Right cardiac atrium (tissue), 5 donors: ENCODE measurements at regions not wholly inside any gene's neighbourhood (a gene's known extent, or its start where the extent isn't known, plus 50 kb on each side); places are given as distances from the start of the nearest gene placed in this dataset.

Source experiments
- ATAC-seq, 2 donors: fragments of 200-7000 bp; cut with Tn5 transposase; one replicate each; pipeline versions ENCODE4 v1.8.0 to v1.9.1; 2020; ENCODE audit warnings: moderate library complexity in 2 of 2, mild to moderate bottlenecking in 1 of 2
- DNase-seq, 3 donors: peaks; one replicate each; pipeline ENCODE4 v3.0.0-alpha.2; 2020
- H3K27ac ChIP-seq: one replicate; pipeline ENCODE4 v1.5.1; 2013; ENCODE audit warnings: mild to moderate bottlenecking, low read length, control low read depth, moderate library complexity
- H3K27me3 ChIP-seq: one replicate; pipeline ENCODE4 v1.6.1; 2013; ENCODE audit not compliant: control insufficient read depth, insufficient read depth
- H3K4me1 ChIP-seq: one replicate; pipeline ENCODE4 v1.6.1; 2013; ENCODE audit warnings: low read length; ENCODE audit not compliant: control insufficient read depth, insufficient read depth
- H3K4me3 ChIP-seq: one replicate; pipeline ENCODE4 v1.5.1; 2013; ENCODE audit warnings: low read length, control low read depth
- H3K9me3 ChIP-seq: one replicate; pipeline ENCODE4 v1.6.1; 2013; ENCODE audit warnings: low read length; ENCODE audit not compliant: control insufficient read depth
- WGBS: extraction: QIAGEN DNeasy Blood & Tissue Kit; methylation state at CpG from one replicate; pipeline ENCODE4 v1.1.7; 2013; 5-methylcytosine and 5-hydroxymethylcytosine counted together
- intact Hi-C, 4 donors: fragments of 100-400 bp; cut with DNase I; formaldehyde crosslinking; loops; one replicate each; pipeline versions ENCODE4 v1.11.0 to v1.14.0; 2022 to 2023
- donor health status: healthy with polysubstance abuse.
- donor health status: DM: no; HTN: yes; CAD: no.
- donor health status: DM: no; HTN: no; CAD: no.
- donor health status: DM: no; HTN: yes; CAD: no; lungs with severe emphysema.
- donor health status: DM: yes; HTN: yes; CAD: no.

GRCh38 chr3:180252683-180253082, 215.9 kb upstream of the PEX5L start:
- no peak overlapping the region for H3K4me3 ChIP-seq
- ATAC-seq (no peak), DNase-seq (no peak)
- no peaks in the 10 kb centered on the region for H3K27me3 ChIP-seq
- no peaks in the 10 kb centered on the region for H3K4me1 ChIP-seq
- 81% methylated on average over 3 of the region's 3 CpGs for WGBS
- no peaks in the 10 kb centered on the region for H3K9me3 ChIP-seq
- H3K27ac ChIP-seq = no peak overlapping the region
- intact Hi-C loops = no loop called here

- Histone ChIP-seq H3K4me3 (no peak overlapping the region), H3K27me3 (no peaks in the 10 kb centered on the region), H3K27ac (no peak overlapping the region), H3K9me3 (no peaks in the 10 kb centered on the region), H3K4me1 (no peaks in the 10 kb centered on the region)
- DNase-seq (no peak), ATAC-seq (no peak)
- intact Hi-C loops = no loop called here
- 43% methylated on average over 1 of the region's 1 CpG for WGBS
These were observed 216.5 kb upstream of the PEX5L start for GRCh38 chr3:180253283-180253682.

GRCh38 chr3:180264479-180264878, 227.7 kb upstream of the PEX5L start:
- DNase-seq (no peak), ATAC-seq (no peak)
- H3K27me3 ChIP-seq = no peaks in the 10 kb centered on the region
- H3K4me1 ChIP-seq = no peaks in the 10 kb centered on the region
- no peaks in the 10 kb centered on the region for H3K9me3 ChIP-seq
- 78% methylated on average over 3 of the region's 3 CpGs for WGBS
- intact Hi-C loops = no loop called here
- no peak overlapping the region for H3K27ac ChIP-seq
- no peak overlapping the region for H3K4me3 ChIP-seq

- no peak for ATAC-seq
- intact Hi-C loops = no loop called here
These were observed 228.8 kb upstream of the PEX5L start for GRCh38 chr3:180265551-180265950.

GRCh38 chr3:180267202-180267843, 230.6 kb upstream of the PEX5L start:
- Histone ChIP-seq H3K9me3 (no peaks in the 10 kb centered on the region), H3K4me1 (no peaks in the 10 kb centered on the region), H3K4me3 (no peak overlapping the region), H3K27me3 (no peaks in the 10 kb centered on the region), H3K27ac (no peak overlapping the region)
- intact Hi-C loops = no loop called here
- DNase-seq = no peak
- no peak for ATAC-seq
- 36% methylated on average over 3 of the region's 3 CpGs for WGBS

More at GRCh38 chr3:180265551-180265950, 228.8 kb upstream of the PEX5L start:
- no peak for DNase-seq
- Histone ChIP-seq H3K9me3 (no peaks in the 10 kb centered on the region), H3K27me3 (no peaks in the 10 kb centered on the region), H3K4me3 (no peak overlapping the region), H3K4me1 (no peaks in the 10 kb centered on the region), H3K27ac (no peak overlapping the region)

- WGBS = 83% methylated on average over 4 of the region's 4 CpGs
- H3K27me3 ChIP-seq = no peaks in the 10 kb centered on the region
- no peak for DNase-seq
These were observed 237.8 kb upstream of the PEX5L start for GRCh38 chr3:180274536-180274935.

GRCh38 chr3:180275176-180275575, 238.4 kb upstream of the PEX5L start:
- DNase-seq (no peak), ATAC-seq (no peak)
- Histone ChIP-seq H3K4me3 (no peak overlapping the region), H3K9me3 (no peaks in the 10 kb centered on the region), H3K27me3 (no peaks in the 10 kb centered on the region), H3K27ac (no peak overlapping the region), H3K4me1 (no peaks in the 10 kb centered on the region)
- 75% methylated on average over 2 of the region's 2 CpGs for WGBS
- intact Hi-C loops = no loop called here

More at GRCh38 chr3:180274536-180274935, 237.8 kb upstream of the PEX5L start:
- H3K4me3 ChIP-seq = no peak overlapping the region
- H3K4me1 ChIP-seq = no peaks in the 10 kb centered on the region
- no peak overlapping the region for H3K27ac ChIP-seq
- no peaks in the 10 kb centered on the region for H3K9me3 ChIP-seq
- no peak for ATAC-seq
- intact Hi-C loops = no loop called here

GRCh38 chr3:180277041-180277440, 240.3 kb upstream of the PEX5L start:
- 56% methylated on average over 2 of the region's 2 CpGs for WGBS
- ATAC-seq = no peak
- DNase-seq = no peak
- no peak overlapping the region for H3K4me3 ChIP-seq
- no peaks in the 10 kb centered on the region for H3K27me3 ChIP-seq
- H3K9me3 ChIP-seq = no peaks in the 10 kb centered on the region
- intact Hi-C loops = no loop called here
- H3K4me1 ChIP-seq = no peaks in the 10 kb centered on the region
- H3K27ac ChIP-seq = no peak overlapping the region

GRCh38 chr3:180278583-180279188, 241.9 kb upstream of the PEX5L start:
- WGBS = 71% methylated on average over 2 of the region's 2 CpGs
- no peak for DNase-seq
- Histone ChIP-seq H3K4me3 (no peak overlapping the region), H3K27me3 (no peaks in the 10 kb centered on the region), H3K9me3 (no peaks in the 10 kb centered on the region), H3K27ac (no peak overlapping the region), H3K4me1 (no peaks in the 10 kb centered on the region)
- intact Hi-C loops = no loop called here
- no peak for ATAC-seq

- 83% methylated on average over 1 of the region's 1 CpG for WGBS
- Histone ChIP-seq H3K9me3 (no peaks in the 10 kb centered on the region), H3K4me1 (no peaks in the 10 kb centered on the region), H3K27me3 (no peaks in the 10 kb centered on the region), H3K27ac (no peak overlapping the region), H3K4me3 (no peak overlapping the region)
- intact Hi-C loops = no loop called here
- DNase-seq (no peak), ATAC-seq (no peak)
These were observed 243.8 kb upstream of the PEX5L start for GRCh38 chr3:180280555-180280954.

- Histone ChIP-seq H3K4me3 (no peak overlapping the region), H3K4me1 (no peaks in the 10 kb centered on the region), H3K27me3 (no peaks in the 10 kb centered on the region), H3K27ac (no peak overlapping the region), H3K9me3 (no peaks in the 10 kb centered on the region)
- no peak for ATAC-seq
- intact Hi-C loops = no loop called here
- no peak for DNase-seq
These were observed 245.6 kb upstream of the PEX5L start for GRCh38 chr3:180282386-180282785.

- 70% methylated on average over 3 of the region's 3 CpGs for WGBS
- H3K4me3 ChIP-seq = no peak overlapping the region
- no peak for ATAC-seq
- H3K9me3 ChIP-seq = no peaks in the 10 kb centered on the region
- DNase-seq = no peak
- no peaks in the 10 kb centered on the region for H3K4me1 ChIP-seq
- intact Hi-C loops = no loop called here
- H3K27me3 ChIP-seq = no peaks in the 10 kb centered on the region
- no peak overlapping the region for H3K27ac ChIP-seq
These were observed 246.5 kb upstream of the PEX5L start for GRCh38 chr3:180283251-180283650.
